GM18868 (cell line): ENCODE measurements at regions not wholly inside any gene's neighbourhood (a gene's known extent, or its start where the extent isn't known, plus 50 kb on each side); places are given as distances from the start of the nearest gene placed in this dataset.
"Not testable (repeated sequence)": the region's sequence is repeated elsewhere in the genome, so short reads cannot be mapped to it uniquely, and the experiment has no call there.

Source experiments
- ATAC-seq: cut with Tn5 transposase; IDR thresholded peaks from one replicate; pipeline ENCODE4 v1.9.1; 2021; ENCODE audit warnings: mild to moderate bottlenecking, moderate library complexity; ENCODE audit not compliant: unreplicated experiment

DNA sequence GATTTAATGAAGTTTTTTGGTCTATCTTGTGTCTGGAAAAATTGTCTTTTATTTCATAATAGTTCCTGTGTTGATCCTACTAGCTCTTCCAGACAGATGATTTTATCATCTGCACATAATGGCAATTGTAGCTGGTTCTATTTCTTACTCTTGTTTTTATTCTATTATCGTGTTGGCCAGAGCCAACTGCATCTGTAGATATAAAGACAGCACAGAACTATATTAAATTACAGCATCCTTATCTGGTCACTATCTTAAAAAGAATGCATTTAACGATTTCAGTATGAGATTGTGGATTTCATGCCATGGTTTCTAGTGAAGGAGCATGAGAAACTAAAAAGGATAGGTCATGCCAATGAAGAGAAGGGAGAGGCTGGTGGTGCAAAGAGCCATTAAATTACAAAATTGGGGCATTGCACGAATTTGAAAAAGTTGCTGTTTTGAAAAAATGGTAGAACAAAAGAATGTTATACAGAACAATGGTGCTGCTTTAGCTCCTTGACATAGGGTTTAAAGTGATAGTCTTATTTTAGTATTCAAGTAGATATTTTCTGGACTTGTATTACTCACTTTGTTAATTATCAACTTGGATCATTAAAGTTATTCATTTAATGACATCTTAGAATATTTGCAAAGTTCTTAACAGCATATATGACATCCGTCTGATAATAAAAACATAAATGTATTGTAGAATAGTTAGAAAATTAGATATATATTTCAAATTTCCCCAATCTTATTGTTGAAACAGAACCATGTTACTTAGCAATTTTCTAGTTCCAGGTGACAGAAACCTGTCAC lies 1250.3 kb downstream of the REEP3 start:
- no peak for ATAC-seq

DNA sequence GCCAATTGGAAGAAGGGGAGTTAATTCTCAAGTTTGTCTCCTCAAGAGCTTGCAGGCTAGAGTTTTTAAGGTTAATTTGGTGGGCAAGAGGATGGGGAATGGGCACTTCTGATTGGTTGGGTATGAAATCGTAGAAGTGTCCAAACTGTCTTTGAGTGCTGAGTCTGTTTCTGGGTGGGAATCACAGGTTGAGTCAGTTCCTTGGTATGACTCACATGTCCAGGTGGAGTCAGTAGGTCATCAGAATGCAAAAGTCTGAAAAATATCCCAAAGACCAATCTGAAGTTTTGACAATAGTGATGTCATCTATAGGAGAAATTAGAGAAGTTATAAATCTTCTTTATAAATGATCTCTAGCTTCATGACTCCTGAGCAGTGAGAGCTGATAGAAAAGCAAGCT lies 1252.2 kb downstream of the REEP3 start:
- no peak for ATAC-seq

DNA sequence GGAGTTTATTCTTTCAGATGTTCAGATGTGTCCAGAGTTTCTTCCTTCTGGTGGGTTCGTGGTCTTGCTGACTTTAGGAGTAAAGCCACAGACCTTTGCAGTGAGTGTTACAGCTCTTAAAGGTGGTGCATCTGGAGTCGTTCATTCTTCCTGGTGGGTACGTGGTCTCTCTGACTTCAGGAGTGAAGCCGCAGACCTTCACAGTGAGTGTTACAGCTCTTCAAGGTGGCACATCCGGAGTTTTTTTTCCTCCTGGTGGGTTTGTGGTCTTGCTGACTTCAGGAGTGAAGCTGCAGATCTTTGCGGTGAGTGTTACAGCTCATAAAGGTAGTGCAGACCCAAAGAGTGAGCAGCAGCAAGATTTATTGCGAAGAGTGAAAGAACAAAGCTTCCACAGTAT lies 1263.2 kb downstream of the REEP3 start:
- ATAC-seq, result not testable (repeated sequence)

DNA sequence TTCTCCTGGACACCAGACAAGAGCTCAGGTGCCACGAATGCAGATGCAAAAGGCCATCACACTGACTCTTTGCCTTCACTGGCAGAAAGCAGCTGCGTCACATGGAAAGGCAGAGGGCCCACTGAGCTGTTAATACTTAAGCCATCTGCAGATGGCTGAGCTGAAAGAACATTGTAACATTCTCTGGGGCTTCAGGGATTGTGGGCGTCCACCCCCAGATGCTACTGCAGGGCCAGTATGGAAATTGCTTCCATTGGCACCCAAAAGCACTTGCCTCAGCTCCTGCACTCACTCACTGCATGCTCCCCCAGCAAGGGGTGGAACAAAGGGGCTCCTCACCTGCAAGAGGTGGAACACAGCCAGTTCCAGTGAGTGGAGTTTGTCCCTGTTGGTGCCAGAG lies 1264.6 kb downstream of the REEP3 start:
- no peak for ATAC-seq

DNA sequence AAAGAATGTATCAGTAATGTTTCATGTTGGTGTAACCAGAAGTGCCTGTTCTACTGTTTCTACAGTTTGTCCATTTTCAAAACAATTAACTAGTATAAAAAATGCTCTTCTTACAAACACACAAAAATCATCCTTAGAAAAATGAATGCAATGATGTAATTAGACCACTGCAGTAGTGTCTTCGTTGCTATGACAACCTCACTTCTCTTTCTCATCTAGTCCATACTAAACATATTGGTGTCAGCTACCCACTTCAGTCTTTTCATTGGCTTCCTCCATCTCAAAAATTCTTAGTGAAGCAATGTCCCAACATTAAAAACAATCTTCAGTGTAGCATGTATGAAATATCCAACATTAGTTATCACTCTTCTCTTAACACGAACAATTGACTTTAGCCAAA lies 1265.8 kb downstream of the REEP3 start:
- no peak for ATAC-seq

DNA sequence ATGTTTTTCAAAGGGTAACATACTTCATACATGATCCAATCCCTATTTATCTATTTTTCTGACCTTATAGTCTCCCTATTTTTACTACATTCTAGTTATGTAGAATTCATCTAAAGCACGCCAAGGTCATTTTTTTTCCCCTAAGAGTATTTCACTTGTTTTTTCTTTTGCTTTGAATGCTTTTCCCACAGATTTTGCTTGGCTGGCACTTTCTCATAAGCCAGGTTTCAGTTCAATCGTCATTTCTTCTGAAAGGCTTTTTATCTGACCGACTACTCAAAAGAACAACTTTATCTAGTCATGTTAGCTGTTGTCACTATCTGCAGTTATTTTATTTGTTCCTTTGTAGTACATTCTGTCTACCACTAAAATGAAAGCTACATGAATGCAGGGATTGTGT lies 1274.6 kb downstream of the REEP3 start:
- ATAC-seq, result no peak

DNA sequence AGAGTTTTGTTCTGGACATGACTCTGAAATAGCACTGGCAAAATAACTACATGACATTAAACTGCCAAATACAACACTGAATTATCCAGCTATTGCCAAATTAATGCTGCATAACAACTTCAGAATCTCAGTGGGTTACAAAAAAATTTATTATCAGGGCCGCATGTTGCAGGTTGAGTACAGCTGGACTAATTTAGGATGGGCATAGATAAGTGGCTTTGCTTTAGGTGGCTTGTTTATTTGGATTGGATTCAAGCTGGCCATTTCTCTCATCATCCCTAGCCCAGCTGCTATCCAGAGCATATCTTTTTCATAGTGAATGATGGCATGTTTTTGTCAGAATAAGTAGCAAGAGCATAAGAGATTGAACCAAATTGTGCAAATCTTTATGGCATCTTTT lies 1277.1 kb downstream of the REEP3 start:
- ATAC-seq, result no peak

DNA sequence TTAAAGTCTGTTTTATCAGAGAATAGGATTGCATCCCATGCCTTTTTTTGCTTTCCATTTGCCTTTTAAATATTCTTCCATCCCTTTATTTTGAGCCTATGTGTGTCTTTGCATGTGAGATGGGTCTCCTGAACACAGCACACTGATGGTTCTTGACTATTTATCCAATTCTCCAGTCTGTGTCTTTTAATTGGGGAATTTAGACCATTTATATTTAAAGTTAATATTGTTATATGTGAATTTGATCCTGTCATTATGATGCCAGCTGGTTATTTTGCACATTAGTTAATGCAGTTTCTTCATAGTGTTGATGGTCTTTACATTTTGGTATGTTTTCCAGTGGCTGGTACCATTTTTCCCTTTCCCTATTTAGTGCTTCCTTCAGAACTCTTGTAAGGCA lies 1287.0 kb downstream of the REEP3 start:
- not testable (repeated sequence) for ATAC-seq

DNA sequence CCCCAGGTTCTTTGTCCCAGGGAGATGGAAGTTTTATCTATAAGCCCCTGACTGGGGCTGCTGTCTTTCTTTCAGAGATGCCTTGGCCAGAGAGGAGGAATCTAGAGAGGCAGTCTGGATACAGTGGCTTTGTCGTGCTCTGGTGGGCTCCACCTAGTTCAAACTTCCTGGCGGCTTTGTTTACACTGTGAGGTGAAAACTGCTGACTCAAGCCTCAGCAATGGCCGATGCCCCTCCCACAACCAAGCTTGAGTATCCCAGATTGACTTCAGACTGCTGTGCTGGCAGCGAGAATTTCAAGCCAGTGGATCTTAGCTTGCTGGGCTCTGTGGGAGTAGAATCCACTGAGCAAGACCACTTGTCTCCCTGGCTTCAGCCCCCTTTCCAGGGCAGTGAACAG lies 1288.8 kb downstream of the REEP3 start:
- not testable (repeated sequence) for ATAC-seq

DNA sequence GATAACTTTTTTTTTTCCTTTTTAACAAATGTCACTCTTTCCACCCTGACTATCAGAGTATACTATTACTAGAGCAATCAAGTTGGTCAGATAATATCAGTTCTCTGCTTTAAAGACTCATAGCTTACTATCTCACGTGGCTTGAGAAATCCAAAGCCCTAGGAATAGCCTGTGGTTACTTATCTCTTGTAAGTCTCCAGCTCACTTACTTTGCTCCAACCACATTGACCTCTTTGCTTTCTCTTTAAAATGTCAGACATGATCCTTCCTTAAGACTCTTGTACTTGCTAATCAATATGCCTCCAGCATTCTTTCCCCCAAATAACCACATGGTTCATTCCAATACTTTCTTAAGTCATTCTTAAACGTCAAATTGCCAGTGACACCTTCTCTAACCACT lies 1292.2 kb downstream of the REEP3 start:
- no peak for ATAC-seq

DNA sequence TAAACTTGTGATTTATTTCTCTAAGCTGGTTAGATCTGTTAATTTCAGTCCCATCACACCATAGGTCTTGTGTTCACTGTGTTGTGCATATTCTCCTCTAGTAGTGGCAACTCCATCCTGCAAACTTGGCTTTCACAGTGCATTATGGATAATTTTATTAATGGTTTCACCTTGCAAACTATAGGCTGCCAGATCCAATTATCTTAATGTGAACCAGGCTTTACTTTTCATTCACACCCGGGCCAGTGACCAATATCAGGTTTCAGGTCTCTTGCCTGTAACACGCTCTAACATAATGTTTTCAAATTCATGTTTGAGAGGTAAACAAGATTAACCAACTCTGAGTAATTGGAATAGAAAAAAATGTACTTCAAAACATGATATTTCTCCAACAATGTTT lies 1293.0 kb downstream of the REEP3 start:
- ATAC-seq, result no peak

DNA sequence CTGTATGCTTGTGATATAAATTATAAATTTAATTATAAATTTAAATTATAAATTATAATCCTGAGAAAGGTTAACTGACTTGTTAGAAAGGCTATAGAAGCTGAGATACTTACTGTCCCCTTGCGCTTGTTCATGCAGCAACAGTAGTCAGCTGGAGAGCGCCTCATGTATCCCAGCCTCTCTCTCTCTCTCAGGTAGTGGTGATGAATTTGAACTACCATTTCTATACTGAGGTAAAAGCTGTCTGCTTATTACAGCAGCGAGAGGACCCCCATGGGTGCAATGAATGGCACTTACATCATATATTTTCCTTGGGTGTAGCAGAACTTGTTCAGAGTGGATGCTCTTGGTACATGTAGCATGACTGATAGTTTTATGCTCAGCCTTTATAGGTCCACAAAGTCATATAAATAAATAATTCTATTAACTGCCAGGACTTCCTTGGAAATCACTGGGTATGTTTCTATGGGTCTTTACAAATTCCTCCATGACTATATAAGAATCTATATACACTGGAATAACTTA lies 1308.7 kb downstream of the REEP3 start:
- no peak for ATAC-seq

DNA sequence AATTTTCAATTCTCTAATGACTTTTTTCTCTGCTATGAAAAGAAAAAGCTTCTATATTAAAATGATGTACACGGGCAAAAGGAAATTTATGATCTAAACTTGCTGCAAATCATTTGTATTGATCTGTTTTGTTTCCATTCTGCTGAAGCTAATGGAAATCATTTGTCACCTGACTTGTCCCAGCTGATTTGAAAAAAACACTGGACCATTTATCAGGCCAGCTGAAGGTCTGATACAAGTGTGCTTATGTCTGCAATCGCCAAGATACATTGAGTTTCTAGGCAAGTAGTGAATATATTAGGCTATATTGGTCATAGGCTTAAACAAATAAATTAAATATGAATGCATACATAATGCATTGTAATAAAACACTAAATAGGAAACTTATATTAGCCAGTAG lies 1309.7 kb downstream of the REEP3 start:
- no peak for ATAC-seq

DNA sequence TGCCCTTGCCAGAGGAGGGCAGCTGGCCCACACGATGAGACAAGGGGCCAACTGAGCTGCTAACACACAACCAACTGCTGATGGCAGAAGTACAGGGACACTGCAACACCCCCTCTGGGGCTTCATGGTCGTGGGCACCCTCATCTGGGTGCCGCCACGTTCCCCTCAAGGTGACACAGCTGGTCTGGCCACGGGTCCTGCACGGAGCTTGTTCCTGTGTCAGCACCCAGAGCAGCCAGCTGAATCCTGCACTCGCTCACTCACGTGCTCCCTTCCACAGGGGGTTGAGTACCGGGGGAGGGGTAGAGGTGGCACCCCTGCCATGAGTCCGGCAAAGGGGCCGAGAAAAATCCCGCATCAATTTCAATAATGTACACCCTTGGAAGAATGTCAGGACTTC lies 1319.1 kb downstream of the REEP3 start:
- ATAC-seq, result no peak

DNA sequence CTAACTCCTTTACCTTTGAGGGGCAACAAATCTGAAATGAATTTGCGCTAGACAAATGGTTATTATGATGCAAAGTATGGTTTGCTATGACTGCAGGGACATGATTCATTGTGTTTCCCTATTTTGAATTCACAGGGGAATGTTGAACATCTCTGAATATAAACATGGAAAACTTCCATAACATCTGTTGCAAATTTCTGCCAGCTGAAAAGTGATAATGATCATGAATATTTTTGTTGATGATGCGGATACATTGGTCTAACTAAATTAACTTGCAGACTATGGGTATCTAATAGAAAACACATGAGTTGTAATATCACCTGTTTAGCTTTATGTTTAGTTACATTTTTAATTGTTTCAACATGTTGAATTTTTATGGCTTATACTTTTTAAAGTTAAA lies 1325.5 kb downstream of the REEP3 start:
- ATAC-seq, result no peak

DNA sequence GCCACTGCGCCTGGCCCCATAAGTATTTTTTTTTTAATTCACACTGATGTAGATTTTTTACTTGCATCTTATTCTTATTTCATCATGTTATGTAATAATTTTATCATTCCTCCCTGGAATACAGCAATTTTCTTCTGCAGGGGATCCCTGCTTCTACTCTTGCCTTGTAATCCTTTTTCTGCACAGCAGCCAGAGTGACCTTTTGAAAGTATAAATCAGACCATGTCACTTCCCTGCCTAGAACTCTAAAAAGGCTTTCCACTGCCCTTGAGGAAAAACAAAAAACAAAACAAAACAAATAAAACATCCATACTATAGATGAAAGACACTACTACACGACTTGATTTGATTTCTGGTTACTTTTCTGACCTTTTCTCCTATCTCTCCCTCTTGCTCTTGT lies 1334.7 kb downstream of the REEP3 start:
- no peak for ATAC-seq

DNA sequence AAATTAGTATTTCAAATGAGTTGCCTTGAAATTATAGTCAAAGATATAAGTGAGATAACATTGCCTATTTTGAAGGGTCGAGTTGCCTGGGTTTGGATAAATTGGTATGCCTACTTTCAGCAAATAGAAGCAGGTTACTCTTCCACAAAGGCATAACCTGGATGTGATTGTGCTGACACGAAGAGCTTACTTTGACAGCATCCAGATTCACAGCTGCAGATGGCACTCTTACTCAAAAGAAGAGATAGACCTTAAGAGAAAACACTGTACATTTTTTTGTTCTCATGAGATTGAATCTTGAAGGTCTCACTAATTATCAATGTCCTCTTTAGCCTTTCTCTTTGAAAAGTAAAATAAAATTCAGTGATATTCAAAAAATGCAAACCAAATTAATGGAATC lies 1338.7 kb downstream of the REEP3 start:
- ATAC-seq, result no peak

DNA sequence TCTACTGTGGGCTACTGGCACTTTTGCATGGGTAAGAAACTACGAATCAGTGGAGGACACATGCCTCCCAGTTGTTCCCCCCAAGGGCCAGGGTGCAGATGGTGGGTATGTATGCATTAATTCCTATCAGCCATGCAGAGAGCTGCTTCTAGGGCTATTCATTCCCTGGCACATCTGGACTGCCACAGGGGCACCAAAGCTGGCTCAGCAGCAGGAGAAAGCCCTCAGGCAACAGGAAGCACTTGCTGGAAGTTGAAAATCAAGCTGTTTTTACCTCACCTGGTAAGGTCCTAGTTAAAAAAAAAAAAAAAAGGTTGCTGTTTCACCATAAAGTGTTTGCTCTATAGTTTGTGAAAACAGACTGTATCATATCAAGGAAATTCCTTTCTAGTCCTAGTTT lies 1342.6 kb downstream of the REEP3 start:
- no peak for ATAC-seq

DNA sequence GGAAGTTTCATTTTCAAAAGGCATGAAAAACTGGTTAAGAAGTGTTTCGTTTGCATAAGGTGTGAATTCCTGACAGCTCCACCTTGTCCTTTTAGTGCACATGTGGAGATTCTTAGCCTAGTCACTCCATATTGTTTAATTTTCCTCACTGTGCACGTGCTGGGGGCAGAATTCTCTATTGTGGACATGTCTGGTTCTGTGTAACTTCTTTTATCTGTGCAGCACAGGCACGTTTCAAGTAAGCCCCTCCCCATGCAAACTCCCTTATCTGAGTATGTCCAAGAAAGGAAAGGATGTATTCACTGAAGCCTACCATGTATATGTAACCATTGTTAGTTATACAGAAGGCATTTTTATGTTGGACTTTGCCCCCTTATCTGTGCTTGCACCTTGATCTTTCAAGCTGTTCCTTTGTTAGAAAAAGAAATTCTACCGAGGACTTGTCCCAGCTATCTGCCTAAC lies 1346.3 kb downstream of the REEP3 start:
- ATAC-seq, result no peak

DNA sequence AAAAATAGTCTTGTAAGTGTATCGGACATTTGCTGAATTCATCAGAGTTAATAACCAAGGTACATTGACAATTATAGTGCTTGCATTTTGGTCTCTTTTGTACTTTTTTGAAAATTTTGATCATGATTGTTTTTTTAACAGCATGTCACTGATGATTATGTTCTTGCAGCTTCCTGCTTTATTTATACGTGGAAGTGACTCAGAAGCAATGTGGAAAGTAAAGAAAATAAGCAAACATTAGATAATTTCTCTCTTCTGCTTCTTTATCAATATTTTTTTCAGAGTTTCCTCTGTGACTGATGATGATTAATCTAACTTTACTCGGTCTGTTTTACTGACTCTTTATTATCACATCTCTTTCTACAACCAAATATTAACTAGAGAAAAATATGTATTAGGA lies 1351.9 kb downstream of the REEP3 start:
- ATAC-seq, result no peak

DNA sequence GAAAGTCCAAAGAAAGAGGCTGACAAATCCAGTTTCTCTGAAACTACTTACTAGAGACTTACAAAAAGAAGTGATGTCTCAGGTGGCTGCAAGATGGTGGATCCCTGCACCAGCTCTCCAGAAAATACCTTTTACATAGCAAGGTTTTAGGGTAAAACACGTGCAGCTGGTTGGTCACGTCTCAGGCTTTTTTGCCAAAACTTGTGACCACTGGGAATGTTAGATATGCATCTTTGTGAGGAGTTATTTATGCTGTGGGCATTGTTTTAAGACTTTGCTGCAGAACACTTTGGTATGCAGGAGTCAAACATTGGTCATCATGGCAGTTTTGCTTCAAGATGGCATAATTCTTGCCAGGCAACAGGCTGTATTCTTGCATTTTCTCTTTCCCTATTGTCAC lies 1352.8 kb downstream of the REEP3 start:
- no peak for ATAC-seq

DNA sequence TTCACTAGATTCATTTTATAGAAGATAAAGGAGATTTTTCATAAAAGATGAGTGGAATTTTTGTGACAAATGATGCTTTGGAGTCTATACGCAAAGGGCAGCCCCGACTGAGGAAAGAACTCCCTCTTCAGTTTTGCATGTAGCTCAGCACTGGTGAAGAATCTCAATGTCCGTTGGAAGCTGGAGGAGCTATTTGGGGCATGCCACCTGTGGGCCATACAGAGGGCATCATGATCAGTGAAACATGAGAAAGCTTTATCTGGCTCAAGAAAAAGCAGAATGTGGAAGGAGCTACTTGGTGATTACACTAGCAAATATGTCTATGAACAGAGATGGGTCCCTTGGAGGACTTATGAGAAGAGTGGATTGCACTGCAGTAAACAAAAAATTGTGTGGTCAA lies 1359.3 kb downstream of the REEP3 start:
- ATAC-seq, result no peak

DNA sequence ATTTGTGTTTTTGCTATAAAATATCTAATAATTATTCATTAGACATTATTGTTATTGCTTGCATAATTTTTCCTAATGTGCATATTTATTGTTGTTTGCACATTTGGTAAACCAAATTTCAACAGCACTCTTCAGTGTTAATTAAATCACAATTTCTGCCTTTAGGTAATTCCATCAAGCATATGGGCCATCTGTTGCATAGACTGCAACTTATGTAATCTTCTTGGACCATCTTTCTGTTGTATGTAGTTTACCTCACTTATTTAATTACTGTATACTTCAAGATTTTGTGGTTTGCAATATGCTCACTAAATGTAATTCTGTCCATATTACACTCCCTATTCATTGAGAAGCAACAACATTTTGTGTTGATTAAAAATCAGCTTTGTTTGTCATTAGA lies 1360.1 kb downstream of the REEP3 start:
- no peak for ATAC-seq
